VCaP (cell line): ENCODE measurements at regions not wholly inside any gene's neighbourhood (a gene's known extent, or its start where the extent isn't known, plus 50 kb on each side); places are given as distances from the start of the nearest gene placed in this dataset.

ENCODE experiments used
- H3K27ac ChIP-seq: fragments of 450-650 bp; 2 replicates; pipeline ENCODE4 v1.5.1; 2017
- TF ChIP-seq, protein P1 (sequence below): fragments of 450-650 bp; conservative IDR thresholded peaks from 2 replicates; pipeline ENCODE4 v1.5.1; 2017; ENCODE audit warnings: mild to moderate bottlenecking, moderate library complexity

DNA sequence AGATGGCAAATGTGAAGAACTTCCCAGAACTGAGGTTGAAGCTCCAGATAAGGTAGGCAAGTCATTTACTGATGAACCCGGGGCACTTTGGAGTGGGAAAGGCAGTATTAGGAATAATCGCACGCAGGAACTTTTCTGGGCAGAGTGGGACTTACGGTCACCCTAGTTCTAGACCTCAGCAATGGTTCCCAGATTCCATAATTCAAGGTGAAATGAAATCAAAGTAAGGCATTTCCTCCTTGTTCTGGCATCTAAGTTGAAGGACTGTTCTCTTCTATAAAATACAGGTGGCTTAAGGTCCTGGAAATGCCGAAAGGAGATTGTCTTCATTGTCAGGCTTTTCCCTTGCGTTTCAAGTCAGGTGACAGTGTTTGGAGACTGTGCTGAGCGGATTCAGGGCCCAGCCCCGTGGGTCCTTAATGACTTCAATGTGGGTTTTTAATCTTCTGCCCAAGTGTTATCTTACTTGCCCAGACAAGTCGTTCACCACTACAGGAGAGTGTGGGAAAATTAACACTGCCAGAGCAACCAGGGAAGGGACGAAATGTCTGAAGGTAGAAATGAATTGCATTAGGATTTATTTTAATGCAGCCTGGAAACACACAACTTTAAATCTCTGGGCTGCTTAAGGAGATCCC lies 52.1 kb upstream of the STOX2 start:
- TF ChIP-seq, protein P1, sequence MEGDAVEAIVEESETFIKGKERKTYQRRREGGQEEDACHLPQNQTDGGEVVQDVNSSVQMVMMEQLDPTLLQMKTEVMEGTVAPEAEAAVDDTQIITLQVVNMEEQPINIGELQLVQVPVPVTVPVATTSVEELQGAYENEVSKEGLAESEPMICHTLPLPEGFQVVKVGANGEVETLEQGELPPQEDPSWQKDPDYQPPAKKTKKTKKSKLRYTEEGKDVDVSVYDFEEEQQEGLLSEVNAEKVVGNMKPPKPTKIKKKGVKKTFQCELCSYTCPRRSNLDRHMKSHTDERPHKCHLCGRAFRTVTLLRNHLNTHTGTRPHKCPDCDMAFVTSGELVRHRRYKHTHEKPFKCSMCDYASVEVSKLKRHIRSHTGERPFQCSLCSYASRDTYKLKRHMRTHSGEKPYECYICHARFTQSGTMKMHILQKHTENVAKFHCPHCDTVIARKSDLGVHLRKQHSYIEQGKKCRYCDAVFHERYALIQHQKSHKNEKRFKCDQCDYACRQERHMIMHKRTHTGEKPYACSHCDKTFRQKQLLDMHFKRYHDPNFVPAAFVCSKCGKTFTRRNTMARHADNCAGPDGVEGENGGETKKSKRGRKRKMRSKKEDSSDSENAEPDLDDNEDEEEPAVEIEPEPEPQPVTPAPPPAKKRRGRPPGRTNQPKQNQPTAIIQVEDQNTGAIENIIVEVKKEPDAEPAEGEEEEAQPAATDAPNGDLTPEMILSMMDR = no peak
- H3K27ac ChIP-seq = no peak overlapping the region

DNA sequence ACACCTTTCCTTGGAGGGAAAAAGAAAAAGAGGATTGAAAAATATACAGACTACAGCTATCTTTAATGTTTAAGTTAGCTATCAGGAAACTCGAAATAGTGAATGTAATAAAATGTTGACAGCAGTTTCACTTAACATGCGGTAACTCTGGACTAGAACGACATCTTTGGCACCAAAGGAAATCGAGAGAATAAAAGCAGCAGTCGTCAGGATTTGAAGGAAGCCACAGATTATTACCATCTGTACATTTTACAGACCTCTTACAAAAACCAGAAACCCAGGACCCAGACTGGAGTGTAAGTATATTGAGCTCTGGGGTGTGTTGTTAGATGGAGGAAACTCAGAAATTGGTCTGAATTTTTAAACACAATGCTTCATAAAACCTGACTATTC lies 51.6 kb upstream of the STOX2 start:
- TF ChIP-seq, protein P1 = no peak
- H3K27ac ChIP-seq = no peak overlapping the region
